GM19397 (cell line): ENCODE measurements at regions not wholly inside any gene's neighbourhood (a gene's known extent, or its start where the extent isn't known, plus 50 kb on each side); places are given as distances from the start of the nearest gene placed in this dataset.
"Not testable (repeated sequence)": the region's sequence is repeated elsewhere in the genome, so short reads cannot be mapped to it uniquely, and the experiment has no call there.

Source experiments
- ATAC-seq: cut with Tn5 transposase; IDR thresholded peaks from one replicate; pipeline ENCODE4 v1.9.1; 2021; ENCODE audit warnings: mild to moderate bottlenecking, moderate library complexity; ENCODE audit not compliant: unreplicated experiment

- no peak for ATAC-seq
These were observed 1340.4 kb downstream of the XPNPEP1 start for GRCh38 chr10:108582888-108583287.

DNA sequence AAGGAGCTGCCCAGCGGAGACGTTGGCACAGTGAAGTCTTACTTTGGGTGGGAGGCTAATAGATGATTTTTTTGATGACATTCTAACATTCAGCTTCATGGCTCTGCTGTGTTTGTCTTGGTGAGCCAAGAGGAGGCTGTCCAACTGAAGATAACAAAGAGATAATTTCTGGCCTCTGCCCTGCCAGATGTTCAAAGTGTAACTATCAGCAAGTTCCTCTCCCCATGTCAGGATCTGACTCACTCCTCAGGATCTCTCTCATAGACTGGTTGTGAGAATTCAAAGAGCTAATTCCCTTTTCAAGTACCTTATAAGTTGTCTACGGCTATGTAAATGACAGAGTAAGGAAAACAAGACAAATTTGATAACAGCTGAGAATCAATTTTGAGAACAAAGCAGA is 1340.9 kb downstream of the XPNPEP1 start:
- no peak for ATAC-seq

GRCh38 chr10:108578258-108578657 is 1345.1 kb downstream of the XPNPEP1 start:
- no peak for ATAC-seq

DNA sequence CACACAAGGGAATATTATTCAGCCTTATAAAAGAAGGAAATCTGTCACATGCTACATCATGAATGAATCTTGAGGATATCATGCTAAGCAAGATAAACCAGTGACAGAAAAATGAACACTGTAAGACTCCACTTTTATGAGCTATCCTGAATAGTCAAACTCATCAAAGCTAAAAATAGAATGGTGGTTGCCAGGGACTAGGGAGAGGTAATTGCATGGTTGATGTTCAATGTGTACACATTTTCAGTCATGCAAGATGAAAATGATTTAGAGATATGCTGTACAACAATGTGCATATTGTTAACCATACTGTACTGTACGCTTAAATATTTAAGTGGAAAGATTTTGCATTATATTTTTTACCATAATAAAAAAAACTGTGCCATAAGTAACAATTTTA is 1349.1 kb downstream of the XPNPEP1 start:
- no peak for ATAC-seq

DNA sequence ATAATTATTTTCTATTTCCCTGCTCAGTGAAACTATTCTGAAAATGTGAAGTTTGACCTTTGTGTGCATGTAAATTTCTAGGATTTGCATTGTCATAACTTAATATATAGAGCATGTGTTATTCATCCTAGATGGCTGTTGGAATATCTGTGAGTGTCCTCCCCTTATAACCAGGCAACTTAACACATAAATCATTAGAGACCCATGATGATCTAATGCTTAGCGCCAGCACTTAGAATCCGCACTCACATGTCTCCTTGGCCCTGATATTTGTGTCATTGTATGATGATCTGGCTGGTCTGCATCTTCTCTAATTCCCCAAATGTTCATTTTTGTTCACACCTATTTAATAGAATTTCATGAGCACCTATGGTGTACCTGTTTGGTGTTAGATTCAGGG is 1354.5 kb downstream of the XPNPEP1 start:
- no peak for ATAC-seq

GRCh38 chr10:108567899-108568752 is 1355.2 kb downstream of the XPNPEP1 start:
- peak; percentile 45 for ATAC-seq

GRCh38 chr10:108566316-108567107 is 1356.8 kb downstream of the XPNPEP1 start:
- ATAC-seq, result no peak

DNA sequence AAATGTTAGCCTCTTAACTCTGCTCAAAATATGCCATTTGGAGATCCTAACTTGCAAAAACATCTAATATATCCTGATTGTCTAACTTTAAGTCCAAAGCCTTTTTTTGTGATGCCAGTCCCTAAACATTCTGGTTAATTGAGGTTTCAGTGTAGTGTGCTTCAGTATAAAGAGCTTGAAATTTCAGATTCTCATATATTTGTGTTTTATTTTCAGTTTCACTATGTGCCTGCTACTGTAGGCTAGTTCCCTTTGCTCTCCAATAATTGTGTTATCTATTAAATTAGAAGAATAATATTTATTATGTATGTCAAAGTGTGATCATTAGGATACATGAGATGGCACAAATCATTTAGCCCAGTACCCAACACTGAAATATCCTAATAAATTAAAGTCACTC is 1361.2 kb downstream of the XPNPEP1 start:
- ATAC-seq, result no peak

DNA sequence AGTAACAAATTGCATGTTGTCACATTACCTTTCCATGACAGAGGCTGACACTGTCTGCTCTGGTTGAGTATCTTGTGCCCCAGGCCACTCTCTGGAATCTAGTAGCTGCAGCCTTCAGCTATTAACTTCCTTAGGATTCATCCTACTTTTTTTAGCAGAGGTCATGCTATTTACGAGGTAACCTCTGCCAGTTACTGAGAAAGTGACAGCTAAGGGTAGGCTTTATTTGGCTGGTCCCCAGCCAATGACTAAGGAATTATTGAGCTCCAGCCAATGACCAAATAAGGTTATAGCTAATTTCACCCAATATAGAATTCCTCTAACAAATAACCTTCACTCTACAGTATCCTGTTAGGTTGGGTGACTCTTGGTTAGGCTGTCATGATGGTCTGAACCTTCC is 1361.7 kb downstream of the XPNPEP1 start:
- ATAC-seq, result no peak

- no peak for ATAC-seq
These were observed 1362.8 kb downstream of the XPNPEP1 start for GRCh38 chr10:108560488-108560887.

DNA sequence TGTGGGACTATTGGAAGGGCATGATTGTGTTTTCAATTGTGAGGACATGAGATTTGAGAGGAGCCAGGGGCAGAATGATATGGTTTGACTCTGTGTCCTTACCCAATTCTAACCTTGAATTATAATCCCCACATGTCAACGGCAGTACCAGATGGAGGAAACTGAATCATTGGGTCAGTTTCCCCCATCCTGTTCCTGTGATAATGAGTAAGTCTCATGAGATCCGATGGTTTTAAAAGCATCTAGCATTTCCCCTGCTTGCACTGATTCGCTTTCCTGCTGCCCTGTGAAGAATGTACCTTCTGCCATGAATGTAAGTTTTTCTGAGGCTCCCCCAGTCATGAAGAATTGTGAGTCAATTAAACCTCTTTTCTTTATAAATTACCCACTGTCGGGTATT is 1367.1 kb downstream of the XPNPEP1 start:
- ATAC-seq, result no peak

DNA sequence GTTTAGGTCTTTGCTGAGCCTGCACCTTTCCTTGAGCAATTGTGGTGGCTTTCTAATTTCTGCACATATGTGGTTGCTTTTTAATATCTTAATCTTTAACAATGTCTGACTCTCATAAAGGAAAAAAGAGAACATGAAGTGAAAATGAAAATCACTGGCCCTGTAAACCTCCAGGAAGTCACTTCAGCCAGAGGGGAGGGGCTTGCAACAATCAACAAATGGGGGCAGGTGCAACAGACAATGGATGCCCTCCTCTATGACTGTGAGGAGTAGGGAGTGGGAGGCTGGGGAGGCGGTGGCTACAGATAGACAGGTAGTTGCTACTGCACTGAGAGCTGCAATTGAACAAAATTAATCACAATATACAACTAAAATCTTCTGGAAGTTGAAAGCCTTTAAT is 1377.4 kb downstream of the XPNPEP1 start:
- peak; percentile 76 for ATAC-seq

DNA sequence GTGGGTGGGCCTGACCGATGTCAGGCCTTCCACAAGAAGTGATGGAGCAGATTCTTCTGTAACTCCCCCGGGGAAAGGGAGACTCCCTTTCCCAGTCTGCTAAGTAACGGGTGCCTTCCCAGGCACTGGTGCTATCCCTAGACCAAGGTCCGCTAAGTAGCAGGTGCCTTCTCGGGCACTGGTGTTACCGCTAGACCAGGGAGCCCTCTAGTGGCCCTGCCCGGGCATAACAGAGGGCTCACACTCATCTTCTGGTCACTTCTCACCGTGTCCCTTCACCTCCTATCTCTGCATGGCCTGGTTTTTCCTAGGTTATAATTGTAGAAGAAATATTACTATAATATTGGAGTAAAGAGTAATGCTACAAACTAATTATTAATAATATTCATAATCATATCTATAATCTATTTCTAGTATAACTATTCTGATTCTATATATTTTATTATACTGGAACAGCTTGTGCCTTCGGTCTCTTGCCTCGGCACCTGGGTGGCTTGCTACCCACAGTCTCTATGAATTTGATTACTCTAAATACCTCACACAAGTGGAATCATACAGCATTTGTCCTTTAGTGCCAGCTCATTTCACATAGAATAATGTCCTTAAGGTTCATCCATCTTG is 1378.7 kb downstream of the XPNPEP1 start:
- peak; percentile 81 for ATAC-seq

DNA sequence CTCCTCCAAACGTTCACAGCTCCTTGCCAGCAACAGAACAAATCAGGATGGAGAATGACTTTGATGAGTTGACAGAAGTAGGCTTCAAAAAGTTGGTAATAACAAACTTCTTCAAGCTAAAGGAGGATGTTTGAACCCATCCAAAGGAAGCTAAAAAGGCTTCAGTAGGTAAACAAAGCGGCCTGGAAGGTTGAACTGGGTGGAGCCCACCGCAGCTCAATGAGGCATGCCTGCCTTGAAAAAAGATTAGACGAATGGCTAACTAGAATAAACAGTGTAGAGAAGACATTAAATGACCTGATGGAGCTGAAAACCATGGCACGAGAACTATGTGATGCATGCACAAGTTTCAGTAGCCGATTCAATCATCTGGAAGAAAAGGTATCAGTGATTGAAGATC is 1369.0 kb upstream of the SORCS1 start:
- ATAC-seq, result not testable (repeated sequence)

DNA sequence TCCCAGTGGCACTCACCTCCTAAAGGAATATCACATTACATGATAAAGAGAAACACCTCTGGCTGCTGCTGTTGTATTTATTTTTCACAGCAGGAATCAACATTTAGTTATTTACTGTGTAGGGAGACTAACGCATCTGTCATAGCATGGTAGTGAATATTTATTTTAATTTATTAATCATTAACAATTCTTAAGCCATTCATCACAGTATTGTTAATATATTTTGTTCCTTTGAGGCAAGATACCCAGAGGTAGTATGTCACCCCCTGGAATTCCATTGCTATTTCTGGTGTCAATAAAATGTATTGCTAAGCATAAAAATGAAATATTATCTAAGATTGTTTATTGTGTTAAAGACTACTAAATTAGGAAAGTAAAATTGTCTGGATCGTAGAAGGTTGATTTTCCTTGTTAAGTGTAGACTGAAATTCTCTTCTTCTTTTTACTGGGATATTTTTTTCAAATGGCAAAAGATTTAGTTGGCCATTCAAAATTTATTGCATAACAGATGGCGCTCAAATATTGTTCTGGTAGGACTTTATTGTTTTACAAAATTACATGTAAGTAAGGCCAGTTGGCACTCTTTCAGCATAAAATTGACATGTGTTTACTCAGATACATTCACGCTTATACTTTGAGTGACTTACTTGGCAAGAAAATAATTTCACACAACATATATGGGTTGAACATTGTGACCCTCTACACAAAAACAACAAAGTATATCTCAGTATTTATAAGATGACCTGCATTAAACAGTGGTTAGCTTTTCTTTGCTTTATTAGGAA is 1358.7 kb upstream of the SORCS1 start:
- ATAC-seq, result no peak

DNA sequence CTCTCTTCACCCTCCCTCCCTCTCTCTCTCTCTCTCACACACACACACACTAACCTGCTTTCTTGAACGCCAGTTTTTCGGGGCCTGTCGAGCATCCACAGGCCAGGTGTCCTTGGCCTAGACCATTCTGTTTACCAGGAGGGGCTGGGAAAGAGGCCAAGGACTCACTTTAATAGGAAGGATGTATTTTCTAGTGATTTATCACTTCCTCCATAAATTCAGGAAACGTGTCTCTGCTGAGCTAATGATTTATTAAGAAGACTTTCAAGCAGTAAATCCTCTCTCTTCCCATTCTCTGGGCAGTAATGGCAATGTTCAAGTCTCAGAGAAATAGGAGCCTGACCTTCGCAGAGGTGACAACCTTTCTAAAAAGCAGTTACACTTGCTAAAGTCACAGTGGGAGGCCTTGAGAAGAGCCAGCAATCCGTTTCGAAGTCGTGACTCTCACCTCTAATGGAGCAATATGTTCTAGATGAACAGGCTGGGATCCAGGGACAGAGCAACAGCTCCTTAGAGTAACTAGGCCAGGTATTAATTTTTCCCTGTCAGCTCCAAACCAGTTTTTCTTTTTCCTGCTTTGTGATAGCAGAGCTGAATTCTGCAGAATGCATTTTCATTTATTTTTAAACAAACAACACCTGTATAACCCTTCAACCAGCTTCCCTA is 1357.5 kb upstream of the SORCS1 start:
- ATAC-seq, result no peak

DNA sequence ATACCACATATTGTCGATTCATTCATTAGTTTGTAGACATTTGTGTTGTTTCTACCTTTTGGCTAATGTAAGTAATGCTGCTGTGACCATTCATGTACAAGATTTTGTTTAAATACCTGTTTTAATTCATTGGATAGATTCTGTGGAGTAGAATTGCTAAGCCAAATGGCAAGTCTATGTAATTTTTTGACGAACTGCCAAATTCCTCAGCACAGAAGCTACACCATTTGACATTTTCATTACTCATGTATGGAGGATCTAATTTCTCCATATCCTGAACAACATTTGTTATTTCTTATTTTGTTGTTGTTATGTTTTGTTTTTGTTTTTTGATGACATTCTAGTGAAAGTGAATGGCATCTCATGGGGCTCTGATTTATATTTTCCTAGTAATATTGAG is 1351.3 kb upstream of the SORCS1 start:
- no peak for ATAC-seq

GRCh38 chr10:108500396-108500795 is 1335.9 kb upstream of the SORCS1 start:
- ATAC-seq, result no peak

DNA sequence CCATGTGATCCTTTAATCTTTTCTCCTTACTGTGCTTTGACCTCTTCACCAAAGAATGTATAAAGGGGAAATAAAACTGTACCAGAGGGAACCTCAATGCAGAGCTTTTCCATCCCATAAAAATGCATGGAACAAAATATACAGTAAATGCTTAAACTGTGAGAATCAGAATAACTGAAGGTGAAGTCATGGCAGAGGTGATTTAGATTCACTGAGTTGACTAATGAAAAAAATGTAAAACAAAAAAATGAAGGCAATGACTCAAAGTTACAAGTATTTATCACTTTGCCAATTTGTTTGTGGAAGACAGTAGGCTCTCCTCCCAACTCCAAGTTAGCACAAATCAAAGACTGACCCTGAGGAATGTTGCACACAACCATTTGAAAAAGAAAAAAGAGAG is 1331.6 kb upstream of the SORCS1 start:
- no peak for ATAC-seq

- ATAC-seq, result no peak
These were observed 1326.4 kb upstream of the SORCS1 start for GRCh38 chr10:108490944-108491343.
